ENCODE measurements at regions not wholly inside any gene's neighbourhood (a gene's known extent, or its start where the extent isn't known, plus 50 kb on each side); places are given as distances from the start of the nearest gene placed in this dataset.

- DNase-seq: no peak
- H3K27ac Mint-ChIP-seq: no peak overlapping the region
- H3K27me3 Mint-ChIP-seq (ENCODE audit: insufficient read depth): no peaks in the 10 kb centered on the region
- H3K4me3 ChIP-seq (ENCODE audit: low read length): no peak overlapping the region
- H3K27me3 ChIP-seq (ENCODE audit: control insufficient read depth, insufficient read depth, low read length, poor library complexity, severe bottlenecking): no peaks in the 10 kb centered on the region
- 34 to 50% methylated on average over 2 of the region's 2 CpGs for WGBS, 2 experiments (ENCODE audit: insufficient coverage in 1 of 2, insufficient read length in 1 of 2)
- TF ChIP-seq CTCF (conservative IDR thresholded peaks at IDR 0.05): no peak
- no peaks in the 10 kb centered on the region for H3K36me3 Mint-ChIP-seq (ENCODE audit: low read depth)
- no peak overlapping the region for H3K4me3 Mint-ChIP-seq
- peaks cover 84% of the 10 kb centered on the region for H3K9me3 Mint-ChIP-seq
- no peaks in the 10 kb centered on the region for H3K36me3 ChIP-seq (ENCODE audit: control insufficient read depth, insufficient read depth, low read length)
- no peaks in the 10 kb centered on the region for H3K4me1 Mint-ChIP-seq
- H3K27ac ChIP-seq (ENCODE audit: low read depth, low read length): no peak overlapping the region
- H3K4me1 ChIP-seq (ENCODE audit: control insufficient read depth, insufficient read depth, low read length): no peaks in the 10 kb centered on the region
- H3K9me3 ChIP-seq (ENCODE audit: control insufficient read depth, low read length): peaks cover 5% of the 10 kb centered on the region
- no peak overlapping the region for H3K9ac ChIP-seq (ENCODE audit: extremely low read depth, low read length, poor library complexity, severe bottlenecking)
Measured at GRCh38 chr19:42662712-42663111, 68.0 kb upstream of the CEACAM8 start.

- Mint-ChIP-seq H3K27me3 (ENCODE audit: insufficient read depth) (no peaks in the 10 kb centered on the region), H3K4me3 (no peak overlapping the region), H3K36me3 (ENCODE audit: low read depth) (no peaks in the 10 kb centered on the region), H3K9me3 (peaks cover 90% of the 10 kb centered on the region), H3K27ac (no peak overlapping the region), H3K4me1 (no peaks in the 10 kb centered on the region)
- DNase-seq: no peak
- TF ChIP-seq CTCF (conservative IDR thresholded peaks at IDR 0.05): no peak
- no peaks in the 10 kb centered on the region for H3K36me3 ChIP-seq (ENCODE audit: control insufficient read depth, insufficient read depth, low read length)
- no peak overlapping the region for H3K9ac ChIP-seq (ENCODE audit: extremely low read depth, low read length, poor library complexity, severe bottlenecking)
- WGBS, 2 experiments (ENCODE audit: insufficient coverage in 1 of 2, insufficient read length in 1 of 2): 71 to 100% methylated on average over 1 of the region's 1 CpG
- H3K27me3 ChIP-seq (ENCODE audit: control insufficient read depth, insufficient read depth, low read length, poor library complexity, severe bottlenecking): no peaks in the 10 kb centered on the region
- no peak overlapping the region for H3K27ac ChIP-seq (ENCODE audit: low read depth, low read length)
- no peaks in the 10 kb centered on the region for H3K4me1 ChIP-seq (ENCODE audit: control insufficient read depth, insufficient read depth, low read length)
- H3K4me3 ChIP-seq (ENCODE audit: low read length): no peak overlapping the region
- peaks cover 7% of the 10 kb centered on the region for H3K9me3 ChIP-seq (ENCODE audit: control insufficient read depth, low read length)
Measured at GRCh38 chr19:42660353-42660752, 65.6 kb upstream of the CEACAM8 start.

- H3K9me3 ChIP-seq (ENCODE audit: control insufficient read depth, low read length): peaks cover 4% of the 10 kb centered on the region
- H3K36me3 ChIP-seq (ENCODE audit: control insufficient read depth, insufficient read depth, low read length): no peaks in the 10 kb centered on the region
- H3K9ac ChIP-seq (ENCODE audit: extremely low read depth, low read length, poor library complexity, severe bottlenecking): no peak overlapping the region
- TF ChIP-seq CTCF (conservative IDR thresholded peaks at IDR 0.05): no peak
- Mint-ChIP-seq H3K27ac (no peak overlapping the region), H3K27me3 (ENCODE audit: insufficient read depth) (peaks cover 2% of the 10 kb centered on the region), H3K9me3 (peaks cover 96% of the 10 kb centered on the region), H3K4me3 (no peak overlapping the region), H3K36me3 (ENCODE audit: low read depth) (peaks cover 1% of the 10 kb centered on the region), H3K4me1 (no peaks in the 10 kb centered on the region)
- H3K4me1 ChIP-seq (ENCODE audit: control insufficient read depth, insufficient read depth, low read length): no peaks in the 10 kb centered on the region
- no peak overlapping the region for H3K27ac ChIP-seq (ENCODE audit: low read depth, low read length)
- no peak for DNase-seq
- H3K27me3 ChIP-seq (ENCODE audit: control insufficient read depth, insufficient read depth, low read length, poor library complexity, severe bottlenecking): no peaks in the 10 kb centered on the region
- no peak overlapping the region for H3K4me3 ChIP-seq (ENCODE audit: low read length)
- 19 to 25% methylated on average over 1 of the region's 1 CpG for WGBS, 2 experiments (ENCODE audit: insufficient coverage in 1 of 2, insufficient read length in 1 of 2)
Measured at GRCh38 chr19:42658076-42658475, 63.4 kb upstream of the CEACAM8 start.

All from endodermal cell (in vitro differentiated cells).